HL-60 (cell line): ENCODE measurements at regions not wholly inside any gene's neighbourhood (a gene's known extent, or its start where the extent isn't known, plus 50 kb on each side); places are given as distances from the start of the nearest gene placed in this dataset.

Experiments used
- GABPA ChIP-seq: IDR thresholded peaks from 2 replicates; pipeline ENCODE4 v1.6.1; 2012; ENCODE audit warnings: low read depth
- POLR2AphosphoS5 ChIP-seq: IDR thresholded peaks from 2 replicates; pipeline ENCODE4 v1.6.1; 2012; ENCODE audit warnings: low read depth
- SPI1 ChIP-seq: IDR thresholded peaks from 2 replicates; pipeline ENCODE4 v1.6.1; 2012; ENCODE audit warnings: low read depth, mild to moderate bottlenecking, borderline replicate concordance
- TF ChIP-seq, protein P1 (sequence below): IDR thresholded peaks from 2 replicates; pipeline ENCODE4 v1.6.1; 2012; ENCODE audit warnings: low read depth; ENCODE audit not compliant: insufficient replicate concordance
- TF ChIP-seq, protein P2 (sequence below): IDR thresholded peaks from one replicate; pipeline ENCODE4 v1.5.1; 2011; ENCODE audit warnings: low read length, control low read depth, inconsistent platforms; ENCODE audit not compliant: insufficient read depth

DNA sequence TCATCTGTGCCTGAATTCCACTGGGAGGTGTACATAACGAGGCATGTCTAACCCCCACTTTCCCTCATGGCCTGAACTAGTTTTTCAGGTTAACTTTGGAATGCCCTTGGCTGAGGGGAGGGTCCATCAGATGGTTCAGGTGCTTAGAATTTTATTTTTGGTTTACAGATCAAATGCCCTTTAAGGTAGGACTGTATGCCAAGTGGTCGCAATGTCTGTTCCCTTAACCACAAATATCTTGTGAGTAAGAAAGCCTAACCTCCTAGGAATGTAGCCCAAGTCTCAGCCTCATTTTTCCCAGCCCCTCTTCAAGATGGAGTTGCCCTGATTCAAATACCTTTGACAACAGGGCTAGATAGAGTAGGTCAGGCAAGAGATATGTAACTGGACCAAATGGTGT is 78.4 kb downstream of the RNASET2 start:
- TF ChIP-seq, protein P1, sequence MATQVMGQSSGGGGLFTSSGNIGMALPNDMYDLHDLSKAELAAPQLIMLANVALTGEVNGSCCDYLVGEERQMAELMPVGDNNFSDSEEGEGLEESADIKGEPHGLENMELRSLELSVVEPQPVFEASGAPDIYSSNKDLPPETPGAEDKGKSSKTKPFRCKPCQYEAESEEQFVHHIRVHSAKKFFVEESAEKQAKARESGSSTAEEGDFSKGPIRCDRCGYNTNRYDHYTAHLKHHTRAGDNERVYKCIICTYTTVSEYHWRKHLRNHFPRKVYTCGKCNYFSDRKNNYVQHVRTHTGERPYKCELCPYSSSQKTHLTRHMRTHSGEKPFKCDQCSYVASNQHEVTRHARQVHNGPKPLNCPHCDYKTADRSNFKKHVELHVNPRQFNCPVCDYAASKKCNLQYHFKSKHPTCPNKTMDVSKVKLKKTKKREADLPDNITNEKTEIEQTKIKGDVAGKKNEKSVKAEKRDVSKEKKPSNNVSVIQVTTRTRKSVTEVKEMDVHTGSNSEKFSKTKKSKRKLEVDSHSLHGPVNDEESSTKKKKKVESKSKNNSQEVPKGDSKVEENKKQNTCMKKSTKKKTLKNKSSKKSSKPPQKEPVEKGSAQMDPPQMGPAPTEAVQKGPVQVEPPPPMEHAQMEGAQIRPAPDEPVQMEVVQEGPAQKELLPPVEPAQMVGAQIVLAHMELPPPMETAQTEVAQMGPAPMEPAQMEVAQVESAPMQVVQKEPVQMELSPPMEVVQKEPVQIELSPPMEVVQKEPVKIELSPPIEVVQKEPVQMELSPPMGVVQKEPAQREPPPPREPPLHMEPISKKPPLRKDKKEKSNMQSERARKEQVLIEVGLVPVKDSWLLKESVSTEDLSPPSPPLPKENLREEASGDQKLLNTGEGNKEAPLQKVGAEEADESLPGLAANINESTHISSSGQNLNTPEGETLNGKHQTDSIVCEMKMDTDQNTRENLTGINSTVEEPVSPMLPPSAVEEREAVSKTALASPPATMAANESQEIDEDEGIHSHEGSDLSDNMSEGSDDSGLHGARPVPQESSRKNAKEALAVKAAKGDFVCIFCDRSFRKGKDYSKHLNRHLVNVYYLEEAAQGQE: no peak
- TF ChIP-seq, protein P2, sequence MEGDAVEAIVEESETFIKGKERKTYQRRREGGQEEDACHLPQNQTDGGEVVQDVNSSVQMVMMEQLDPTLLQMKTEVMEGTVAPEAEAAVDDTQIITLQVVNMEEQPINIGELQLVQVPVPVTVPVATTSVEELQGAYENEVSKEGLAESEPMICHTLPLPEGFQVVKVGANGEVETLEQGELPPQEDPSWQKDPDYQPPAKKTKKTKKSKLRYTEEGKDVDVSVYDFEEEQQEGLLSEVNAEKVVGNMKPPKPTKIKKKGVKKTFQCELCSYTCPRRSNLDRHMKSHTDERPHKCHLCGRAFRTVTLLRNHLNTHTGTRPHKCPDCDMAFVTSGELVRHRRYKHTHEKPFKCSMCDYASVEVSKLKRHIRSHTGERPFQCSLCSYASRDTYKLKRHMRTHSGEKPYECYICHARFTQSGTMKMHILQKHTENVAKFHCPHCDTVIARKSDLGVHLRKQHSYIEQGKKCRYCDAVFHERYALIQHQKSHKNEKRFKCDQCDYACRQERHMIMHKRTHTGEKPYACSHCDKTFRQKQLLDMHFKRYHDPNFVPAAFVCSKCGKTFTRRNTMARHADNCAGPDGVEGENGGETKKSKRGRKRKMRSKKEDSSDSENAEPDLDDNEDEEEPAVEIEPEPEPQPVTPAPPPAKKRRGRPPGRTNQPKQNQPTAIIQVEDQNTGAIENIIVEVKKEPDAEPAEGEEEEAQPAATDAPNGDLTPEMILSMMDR: no peak
- TF ChIP-seq GABPA: no peak
- TF ChIP-seq POLR2AphosphoS5: no peak
- TF ChIP-seq SPI1: no peak
